ENCODE measurements at regions not wholly inside any gene's neighbourhood (a gene's known extent, or its start where the extent isn't known, plus 50 kb on each side); places are given as distances from the start of the nearest gene placed in this dataset.
"Not testable (repeated sequence)": the region's sequence is repeated elsewhere in the genome, so short reads cannot be mapped to it uniquely, and the experiment has no call there.

DNA sequence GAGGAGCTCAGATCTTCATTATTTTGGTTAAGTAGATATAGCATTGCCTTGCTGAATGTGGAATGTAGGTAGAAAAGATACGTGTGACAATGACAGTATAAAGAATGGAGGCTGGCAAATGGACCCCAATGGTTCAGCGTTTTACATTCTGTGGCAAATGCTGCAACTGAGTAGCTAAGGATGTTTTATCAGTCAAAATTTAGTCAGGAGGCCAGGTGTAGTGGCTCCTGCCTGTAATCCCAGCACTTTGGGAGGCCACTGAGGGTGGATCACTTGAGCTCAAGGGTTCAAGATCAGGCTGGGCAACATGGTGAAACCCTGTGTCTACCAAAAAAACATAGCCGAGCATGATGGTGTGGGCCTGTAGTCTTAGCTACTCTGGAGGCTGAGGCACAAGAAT lies 120.5 kb upstream of the GHITM start (continued):
- no peak for TF ChIP-seq SUZ12 (IDR thresholded peaks at IDR 0.05; ENCODE audit: low read length)

- H3K23me2 ChIP-seq (ENCODE audit: low read depth, low read length); H3K27me3 ChIP-seq (replicated peaks in 1 of 4; ENCODE audit: control insufficient read depth in 3 of 4, extremely low read depth in 1 of 4, insufficient read depth in 3 of 4, low read length in 3 of 4); H3K14ac ChIP-seq (ENCODE audit: insufficient read length); H2BK5ac ChIP-seq (ENCODE audit: low read depth, low read length); POLR2A ChIA-PET (ENCODE audit: partially characterized antibody); H3K9ac ChIP-seq (replicated peaks in 1 of 4; ENCODE audit: extremely low read depth in 1 of 4, low read depth in 3 of 4, low read length in 3 of 4); H2BK120ac ChIP-seq (replicated peaks; ENCODE audit: low read depth, low read length); H4K8ac ChIP-seq (ENCODE audit: extremely low read depth, insufficient read depth, low read length); CTCF ChIA-PET (ENCODE audit: partially characterized antibody); H2AK5ac ChIP-seq (ENCODE audit: low read depth, low read length); H3K27ac ChIP-seq (ENCODE audit: low read depth, low read length); FAIRE-seq; H3K4me3 ChIP-seq (ENCODE audit: extremely low read depth in 1 of 4, insufficient read depth in 2 of 4, low read depth in 3 of 4, low read length in 4 of 4); H3K79me2 ChIP-seq (ENCODE audit: control insufficient read depth in 1 of 2, insufficient read depth in 2 of 2, low read length in 2 of 2); H2BK15ac ChIP-seq (ENCODE audit: low read length); H2AFZ ChIP-seq (ENCODE audit: low read length); H3K4me2 ChIP-seq (ENCODE audit: insufficient read depth in 1 of 2, low read depth in 2 of 2, low read length in 2 of 2); H3K4me1 ChIP-seq (replicated peaks in 1 of 4; ENCODE audit: control insufficient read depth in 3 of 4, insufficient read depth in 4 of 4, low read length in 3 of 4); H2BK12ac ChIP-seq (ENCODE audit: low read depth, low read length); H3K4ac ChIP-seq (replicated peaks; ENCODE audit: insufficient read length, low read depth, low read length); H4K91ac ChIP-seq (replicated peaks; ENCODE audit: insufficient read length, low read length); H4K5ac ChIP-seq (ENCODE audit: insufficient read length, low read depth, low read length); DNase-seq (ENCODE audit: low read depth in 1 of 2, low spot score in 2 of 2); H4K20me1 ChIP-seq (replicated peaks in 1 of 2; ENCODE audit: control insufficient read depth in 1 of 2, insufficient read depth in 2 of 2, low read length in 2 of 2); H3K56ac ChIP-seq (replicated peaks; ENCODE audit: insufficient read length, low read depth, low read length); H3K18ac ChIP-seq (ENCODE audit: extremely low read depth, low read length); H3K9me3 ChIP-seq (ENCODE audit: insufficient read depth in 2 of 2, low read depth in 1 of 2, low read length in 1 of 2); H2BK20ac ChIP-seq (ENCODE audit: low read length); H3K79me1 ChIP-seq (ENCODE audit: low read depth, low read length); H3K36me3 ChIP-seq (ENCODE audit: control insufficient read depth in 2 of 4, insufficient read depth in 4 of 4, low read length in 3 of 4); H3K23ac ChIP-seq (ENCODE audit: insufficient read length): not testable (repeated sequence)
- 74% methylated on average over 7 of the region's 9 CpGs; no CpG with 5 or more reads in 1 of the 2 experiments for WGBS, 2 experiments (ENCODE audit: extremely low coverage in 1 of 2, insufficient coverage in 1 of 2, insufficient read length in 1 of 2, insufficient replicate concordance in 2 of 2, low coverage in 1 of 2, low lambda C conversion rate in 2 of 2, missing lambda C conversion rate in 1 of 2)
These were observed 119.4 kb upstream of the GHITM start for GRCh38 chr10:84019854-84020458.
